A549 (cell line): ENCODE measurements at regions not wholly inside any gene's neighbourhood (a gene's known extent, or its start where the extent isn't known, plus 50 kb on each side); places are given as distances from the start of the nearest gene placed in this dataset.

ENCODE experiments used
- ATAC-seq, 2 experiments: fragments of 200-7000 bp in 1 of 2; fragments of >200 bp in 1 of 2; cut with Nextera tagmentation in 1 of 2; cut with Tn5 transposase in 1 of 2; 3 replicates each; pipeline versions ENCODE4 v1.8.0 to v1.9.1; 2018 to 2020; ENCODE audit warnings: mild to moderate bottlenecking in 1 of 2, moderate library complexity in 1 of 2
- CTCF ChIA-PET: fragments of 300-600 bp; sonication (Branson Sonifier 250); formaldehyde crosslinking; extraction: SDS; loops from one replicate; lab custom pipeline; 2021; ENCODE audit warnings: antibody characterized with exemption, inconsistent platforms; lab: Yijun Ruan, JAX
- POLR2A ChIA-PET: fragments of 350-600 bp; formaldehyde crosslinking; extraction: SDS; loops from one replicate; lab custom pipeline; 2021; ENCODE audit warnings: antibody characterized with exemption, inconsistent platforms; lab: Yijun Ruan, JAX
- DNase-seq, 2 experiments: peaks; one replicate each; pipeline versions ENCODE4 v3.0.0 to v3.0.0-alpha.2; 2011 to 2016; ENCODE audit warnings: low read depth in 1 of 2, low spot score in 1 of 2
- FAIRE-seq: peaks from 2 replicates; lab custom pipeline; 2011; peaks lifted over from hg19 to GRCh38; lab: Jason Lieb, UNC
- H3K27ac ChIP-seq, 2 experiments: fragments of >200 bp; sonication (Bioruptor Twin); formaldehyde crosslinking; 3 replicates each; pipeline ENCODE4 v1.5.1; 2016 to 2017
- H3K4me1 ChIP-seq: fragments of >200 bp; sonication (Bioruptor Twin); formaldehyde crosslinking; 3 replicates; pipeline ENCODE4 v1.6.1; 2016
- H3K4me2 ChIP-seq: fragments of >200 bp; sonication (Bioruptor Twin); formaldehyde crosslinking; 3 replicates; pipeline ENCODE4 v1.6.1; 2016
- H3K4me3 ChIP-seq: fragments of >200 bp; sonication (Bioruptor Twin); formaldehyde crosslinking; 3 replicates; pipeline ENCODE4 v1.5.1; 2016
- H3K9me3 ChIP-seq: fragments of >200 bp; sonication (Bioruptor Twin); formaldehyde crosslinking; 3 replicates; pipeline ENCODE4 v1.6.1; 2016
- ATOH8 ChIP-seq: fragments of 250-450 bp; sonication (Bioruptor Pico); IDR thresholded peaks from 2 replicates; pipeline ENCODE4 v1.5.0; 2020; ENCODE audit warnings: low read depth, mild to moderate bottlenecking, moderate library complexity
- CBX2 ChIP-seq: fragments of 200-600 bp; sonication (generic); IDR thresholded peaks from 2 replicates; pipeline ENCODE4 v1.6.1; 2016; ENCODE audit warnings: low read depth, mild to moderate bottlenecking, borderline replicate concordance
- CBX8 ChIP-seq: fragments of 200-600 bp; sonication (generic); IDR thresholded peaks from 2 replicates; pipeline ENCODE4 v1.6.1; 2016
- CHD2 ChIP-seq: fragments of 150-350 bp; IDR thresholded peaks from 2 replicates; pipeline ENCODE4 v1.6.1; 2014; ENCODE audit warnings: low read length; ENCODE audit not compliant: partially characterized antibody
- E2F6 ChIP-seq: IDR thresholded peaks from 2 replicates; pipeline ENCODE4 v1.6.1; 2012; ENCODE audit warnings: low read depth, borderline replicate concordance
- ELK1 ChIP-seq: fragments of 150-350 bp; IDR thresholded peaks from 2 replicates; pipeline ENCODE4 v1.6.1; 2014; ENCODE audit warnings: low read depth, mild to moderate bottlenecking, low read length
- ESRRA ChIP-seq: fragments of 150-350 bp; IDR thresholded peaks from 2 replicates; pipeline ENCODE4 v1.6.1; 2014; ENCODE audit warnings: mild to moderate bottlenecking, low read length, borderline replicate concordance
- FOSB ChIP-seq: fragments of 250-450 bp; sonication (Bioruptor Pico); IDR thresholded peaks from 2 replicates; pipeline ENCODE4 v1.5.0; 2020; ENCODE audit warnings: mild to moderate bottlenecking, moderate library complexity
- FOSL2 ChIP-seq, 2 experiments: fragments of 450-650 bp in 1 of 2; fragments of >200 bp in 1 of 2; sonication (Bioruptor Twin) in 1 of 2; formaldehyde crosslinking; IDR thresholded peaks; 2 replicates each; pipeline versions ENCODE4 v1.5.0 to v1.6.1; 2016 to 2020; ENCODE audit warnings: mild to moderate bottlenecking in 1 of 2, moderate library complexity in 1 of 2
- FOXS1 ChIP-seq: fragments of 250-450 bp; sonication (Bioruptor Pico); IDR thresholded peaks from 2 replicates; pipeline ENCODE4 v1.5.0; 2020; ENCODE audit warnings: mild to moderate bottlenecking, moderate library complexity
- HOXB13 ChIP-seq: fragments of 250-450 bp; sonication (Bioruptor Pico); IDR thresholded peaks from 2 replicates; pipeline ENCODE4 v1.5.0; 2020; ENCODE audit warnings: low read depth, mild to moderate bottlenecking, moderate library complexity
- HOXB5 ChIP-seq: fragments of 250-450 bp; sonication (Bioruptor Pico); IDR thresholded peaks from 2 replicates; pipeline ENCODE4 v1.5.0; 2020; ENCODE audit warnings: mild to moderate bottlenecking, moderate library complexity
- JUN ChIP-seq, 2 experiments: fragments of >200 bp; sonication (Bioruptor Twin); formaldehyde crosslinking; IDR thresholded peaks; 2 replicates in 1 of 2; 3 replicates in 1 of 2; pipeline ENCODE4 v1.6.1; 2016 to 2017
- KDM5A ChIP-seq: fragments of 200-600 bp; sonication (generic); IDR thresholded peaks from 2 replicates; pipeline ENCODE4 v1.6.1; 2016; ENCODE audit warnings: antibody characterized with exemption, mild to moderate bottlenecking
- MAX ChIP-seq: IDR thresholded peaks from 2 replicates; pipeline ENCODE4 v1.6.1; 2012
- MAZ ChIP-seq: fragments of 150-350 bp; IDR thresholded peaks from 2 replicates; pipeline ENCODE4 v1.6.1; 2014; ENCODE audit warnings: antibody characterized with exemption, low read depth, low read length, borderline replicate concordance
- MYC ChIP-seq: IDR thresholded peaks from 2 replicates; pipeline ENCODE4 v1.6.1; 2012; ENCODE audit warnings: mild to moderate bottlenecking, inconsistent platforms, low read length, improper control_type of control experiment, borderline replicate concordance
- NFE2L2 ChIP-seq: fragments of 150-350 bp; conservative IDR thresholded peaks from 2 replicates; pipeline ENCODE4 v1.6.1; 2014; ENCODE audit warnings: low read length
- NPAS2 ChIP-seq: fragments of 250-450 bp; sonication (Bioruptor Pico); IDR thresholded peaks from 2 replicates; pipeline ENCODE4 v1.8.0; 2022; ENCODE audit warnings: mild to moderate bottlenecking, moderate library complexity, borderline replicate concordance
- RARB ChIP-seq: fragments of 250-450 bp; sonication (Bioruptor Pico); IDR thresholded peaks from 2 replicates; pipeline ENCODE4 v1.8.0; 2021; ENCODE audit warnings: mild to moderate bottlenecking, moderate library complexity
- SMC3 ChIP-seq: fragments of >200 bp; sonication (Bioruptor Twin); formaldehyde crosslinking; IDR thresholded peaks from 3 replicates; pipeline ENCODE4 v1.6.1; 2018; ENCODE audit warnings: inconsistent platforms
- SREBF2 ChIP-seq: fragments of 450-650 bp; IDR thresholded peaks from 2 replicates; pipeline ENCODE4 v1.6.1; 2014; ENCODE audit warnings: mild to moderate bottlenecking, moderate library complexity
- TFCP2L1 ChIP-seq: fragments of 250-450 bp; sonication (Bioruptor Pico); IDR thresholded peaks from 2 replicates; pipeline ENCODE4 v1.5.0; 2021; ENCODE audit warnings: mild to moderate bottlenecking
- TP53 ChIP-seq: fragments of 250-450 bp; sonication (Bioruptor Pico); IDR thresholded peaks from 2 replicates; pipeline ENCODE4 v1.5.0; 2021; ENCODE audit warnings: mild to moderate bottlenecking, moderate library complexity
- USF2 ChIP-seq: fragments of 450-650 bp; IDR thresholded peaks from 2 replicates; pipeline ENCODE4 v1.6.1; 2014; ENCODE audit warnings: antibody characterized with exemption
- ZC3H11A ChIP-seq: fragments of 450-650 bp; IDR thresholded peaks from 2 replicates; pipeline ENCODE4 v1.6.1; 2014; ENCODE audit warnings: antibody characterized with exemption, mild to moderate bottlenecking
- ZNF302 ChIP-seq: fragments of 250-450 bp; sonication (Bioruptor Pico); IDR thresholded peaks from 2 replicates; pipeline ENCODE4 v1.9.0; 2021; ENCODE audit warnings: inconsistent platforms, mild to moderate bottlenecking, moderate library complexity
- WGBS: methylation state at CpG from one replicate; pipeline ENCODE4 v1.1.6; 2017; ENCODE audit errors: missing lambda C conversion rate; 5-methylcytosine and 5-hydroxymethylcytosine counted together

- CTCF ChIA-PET = interaction anchor here (2.4 kb wide), 1 partner anchor 308 kb away, joined by 9 read pairs; no protein-coding TSS in a partner anchor
- ATAC-seq = peak; percentile 65 to 78
Observed at GRCh38 chr3:177358091-177358976, 161.1 kb upstream of the TBL1XR1 start.

GRCh38 chr3:177358977-177359592, 161.8 kb upstream of the TBL1XR1 start:
- ChIA-PET CTCF (interaction anchor here (0.6 to 1.2 kb wide), 3 partner anchors 57 to 967 kb away, joined by 3 to 4 read pairs (median 3); no protein-coding TSS in a partner anchor), POLR2A (interaction anchor here (0.6 to 1.3 kb wide), 6 partner anchors 73 to 191 kb away, joined by 3 to 31 read pairs (median 6); partner anchors contain the start of gene TBL1XR1)
- WGBS = 13% methylated on average over 8 of the region's 31 CpGs
- Histone ChIP-seq H3K4me1 (peaks cover 48% of the 10 kb centered on the region), H3K9me3 (no peaks in the 10 kb centered on the region), H3K27ac (peak overlapping the region; percentile 89 to 98), H3K4me2 (peak overlapping the region; percentile 82), H3K4me3 (peak overlapping the region; percentile 39; the same call in 2 of the 3 replicates)
- DNase-seq = peak; percentile 29 to 78
- no peak for FAIRE-seq
- peak; percentile 55 to 63 for ATAC-seq
- TF ChIP-seq MYC = no peak
- no peak for TF ChIP-seq E2F6
- TF ChIP-seq ATOH8 (CRISPR knock-in tag) = peak; percentile 66; the same call in 1 of the 2 replicates
- no peak for TF ChIP-seq CBX8
- TF ChIP-seq MAZ = no peak
- TF ChIP-seq ZC3H11A = no peak
- 0 out of 2 replicates have a peak, but pooled peaks have one; percentile 17 for TF ChIP-seq HOXB5 (CRISPR knock-in tag)
- TF ChIP-seq TFCP2L1 (CRISPR knock-in tag) = peak; percentile 12; the same call in 1 of the 2 replicates
- peak; percentile 94 for TF ChIP-seq HOXB13 (CRISPR knock-in tag)
- TF ChIP-seq FOXS1 (CRISPR knock-in tag) = no peak
- TF ChIP-seq MAX = peak; percentile 71; the same call in 1 of the 2 replicates
- no peak for TF ChIP-seq SREBF2
- TF ChIP-seq FOSB (CRISPR knock-in tag) = peak; percentile 25; the same call in 1 of the 2 replicates
- no peak for TF ChIP-seq USF2
- TF ChIP-seq SMC3 = no peak
- no peak for TF ChIP-seq FOSL2 (IDR thresholded peaks at IDR 0.05)
- no peak for TF ChIP-seq FOSL2 (CRISPR knock-in tag; IDR thresholded peaks at IDR 0.05)
- TF ChIP-seq TP53 (CRISPR knock-in tag) = peak; percentile 80
- TF ChIP-seq NFE2L2 = no peak
- TF ChIP-seq KDM5A = no peak
- peak; percentile 10; the same call in 1 of the 2 replicates for TF ChIP-seq ZNF302 (CRISPR knock-in tag)

More at GRCh38 chr3:177358091-177358976, 161.1 kb upstream of the TBL1XR1 start:
- H3K9me3 ChIP-seq = no peaks in the 10 kb centered on the region
- POLR2A ChIA-PET = interaction anchor here (0.6 to 1.3 kb wide), 5 partner anchors 43 to 191 kb away, joined by 4 to 10 read pairs (median 5); partner anchors contain the start of gene TBL1XR1
- no peak for TF ChIP-seq ELK1
- TF ChIP-seq JUN (IDR thresholded peaks at IDR 0.05) = peak in 1 of 2 experiments; percentile 44; a peak in 1 of 5 replicates
- TF ChIP-seq USF2 = no peak
- TF ChIP-seq CHD2 = peak; percentile 12
- no peak for TF ChIP-seq FOXS1 (CRISPR knock-in tag)
- TF ChIP-seq CBX2 = no peak
- TF ChIP-seq ESRRA = no peak
- no peak for TF ChIP-seq NPAS2 (CRISPR knock-in tag)
- TF ChIP-seq RARB = 0 out of 2 replicates have a peak, but pooled peaks have one; percentile 4
- TF ChIP-seq HOXB13 (CRISPR knock-in tag) = no peak
- TF ChIP-seq SMC3 = peak; percentile 30; the same call in 1 of the 3 replicates
- WGBS = 6% methylated on average over 13 of the region's 15 CpGs
- H3K4me3 ChIP-seq = peak overlapping the region; percentile 27
- DNase-seq (peak; percentile 76 to 92), FAIRE-seq (no peak)
- peaks cover 48% of the 10 kb centered on the region for H3K4me1 ChIP-seq
- H3K27ac ChIP-seq = peak overlapping the region; percentile 89 to 98
- peak overlapping the region; percentile 82 for H3K4me2 ChIP-seq
